ENCODE measurements at regions not wholly inside any gene's neighbourhood (a gene's known extent, or its start where the extent isn't known, plus 50 kb on each side); places are given as distances from the start of the nearest gene placed in this dataset.

- DNase-seq (ENCODE audit: low spot score): no peak
- in situ Hi-C loops (cut with MboI; ENCODE audit: low pct_unique_long_range_greater_than_20kb, low sequenced_read_pairs, unreplicated experiment): no loop called here
- TF ChIP-seq CTCF (IDR thresholded peaks at IDR 0.05; ENCODE audit: extremely low read depth, insufficient read depth, missing control alignments): no peak
Measured at GRCh38 chr2:42938671-42939370, 146.4 kb upstream of the HAAO start.

GRCh38 chr2:42937171-42937875 is 144.9 kb upstream of the HAAO start:
- in situ Hi-C loops (cut with MboI; ENCODE audit: low pct_unique_long_range_greater_than_20kb, low sequenced_read_pairs, unreplicated experiment): no loop called here
- no peak for DNase-seq (ENCODE audit: low spot score)
- no peak for TF ChIP-seq CTCF (IDR thresholded peaks at IDR 0.05; ENCODE audit: extremely low read depth, insufficient read depth, missing control alignments)

GRCh38 chr2:42935692-42936671 is 143.6 kb upstream of the HAAO start:
- no peak for DNase-seq (ENCODE audit: low spot score)
- in situ Hi-C loops (cut with MboI; ENCODE audit: low pct_unique_long_range_greater_than_20kb, low sequenced_read_pairs, unreplicated experiment): no loop called here
- no peak for TF ChIP-seq CTCF (IDR thresholded peaks at IDR 0.05; ENCODE audit: extremely low read depth, insufficient read depth, missing control alignments)

- no peak for DNase-seq (ENCODE audit: low spot score)
- in situ Hi-C loops (cut with MboI; ENCODE audit: low pct_unique_long_range_greater_than_20kb, low sequenced_read_pairs, unreplicated experiment): no loop called here
- no peak for TF ChIP-seq CTCF (IDR thresholded peaks at IDR 0.05; ENCODE audit: extremely low read depth, insufficient read depth, missing control alignments)
Measured at GRCh38 chr2:42934580-42935186, 142.3 kb upstream of the HAAO start.

- TF ChIP-seq CTCF (IDR thresholded peaks at IDR 0.05; ENCODE audit: extremely low read depth, insufficient read depth, missing control alignments): no peak
Measured at GRCh38 chr2:42933824-42934254, 141.5 kb upstream of the HAAO start.

More at GRCh38 chr2:42933824-42934254, 141.5 kb upstream of the HAAO start:
- in situ Hi-C loops (cut with MboI; ENCODE audit: low pct_unique_long_range_greater_than_20kb, low sequenced_read_pairs, unreplicated experiment): no loop called here
- DNase-seq (ENCODE audit: low spot score): no peak
